H1 (cell line): ENCODE measurements at regions not wholly inside any gene's neighbourhood (a gene's known extent, or its start where the extent isn't known, plus 50 kb on each side); places are given as distances from the start of the nearest gene placed in this dataset.

Experiments
- CTCF ChIA-PET: fragments of 300-600 bp; sonication (Branson Sonifier 250); formaldehyde crosslinking; loops from one replicate; lab custom pipeline; 2021; ENCODE audit not compliant: partially characterized antibody; lab: Charles Lee
- POLR2A ChIA-PET: fragments of 300-600 bp; sonication (Branson Sonifier 250); formaldehyde crosslinking; loops from one replicate; lab custom pipeline; 2021; ENCODE audit warnings: inconsistent platforms; ENCODE audit not compliant: partially characterized antibody; lab: Charles Lee
- DNase-seq, 2 experiments: peaks; one replicate each; pipeline versions ENCODE4 v3.0.0 to v3.0.0-alpha.2; 2010 to 2022; ENCODE audit warnings: low spot score in 2 of 2, low read depth in 1 of 2, mixed read lengths in 1 of 2
- FAIRE-seq: peaks from 2 replicates; lab custom pipeline; 2011; peaks lifted over from hg19 to GRCh38; lab: Jason Lieb, UNC
- H2AFZ ChIP-seq: 2 replicates; pipeline ENCODE4 v1.8.1; 2012; ENCODE audit warnings: low read length, inconsistent platforms
- H2AK5ac ChIP-seq: 2 replicates; pipeline ENCODE4 v1.6.1; 2013; ENCODE audit warnings: low read depth, low read length
- H2BK120ac ChIP-seq: replicated peaks from 2 replicates; pipeline ENCODE3; 2013; ENCODE audit warnings: low read depth, low read length, inconsistent platforms
- H2BK12ac ChIP-seq: 2 replicates; pipeline ENCODE4 v1.6.1; 2013; ENCODE audit warnings: low read depth, low read length
- H2BK15ac ChIP-seq: 2 replicates; pipeline ENCODE4 v1.6.1; 2013; ENCODE audit warnings: low read length
- H2BK20ac ChIP-seq: 2 replicates; pipeline ENCODE4 v1.6.1; 2013; ENCODE audit warnings: low read length
- H2BK5ac ChIP-seq: 2 replicates; pipeline ENCODE4 v1.6.1; 2013; ENCODE audit warnings: low read depth, low read length
- H3K14ac ChIP-seq: 2 replicates; pipeline ENCODE4 v1.6.1; 2013; ENCODE audit warnings: inconsistent platforms; ENCODE audit not compliant: insufficient read length
- H3K18ac ChIP-seq: 2 replicates; pipeline ENCODE4 v1.6.1; 2013; ENCODE audit warnings: low read length; ENCODE audit errors: extremely low read depth
- H3K23ac ChIP-seq: 2 replicates; pipeline ENCODE4 v1.6.1; 2013; ENCODE audit warnings: inconsistent platforms; ENCODE audit not compliant: insufficient read length
- H3K23me2 ChIP-seq: 2 replicates; pipeline ENCODE4 v1.6.1; 2013; ENCODE audit warnings: low read depth, low read length
- H3K27ac ChIP-seq: 2 replicates; pipeline ENCODE4 v1.6.1; 2011; ENCODE audit warnings: low read depth, low read length, inconsistent platforms
- H3K27me3 ChIP-seq, 4 experiments: replicated peaks in 1 of 4; 1 replicate in 1 of 4; 2 replicates in 3 of 4; pipeline versions ENCODE4 v1.6.1 to v1.8.1; 2011 to 2013; ENCODE audit warnings: low read length in 3 of 4, mild to moderate bottlenecking in 3 of 4, inconsistent platforms in 2 of 4, mixed read lengths in 2 of 4, moderate library complexity in 1 of 4; ENCODE audit not compliant: control insufficient read depth in 3 of 4, insufficient read depth in 3 of 4; ENCODE audit errors: extremely low read depth in 1 of 4
- H3K36me3 ChIP-seq, 4 experiments: 2 replicates each; pipeline versions ENCODE4 v1.6.1 to v1.8.1; 2011 to 2013; ENCODE audit warnings: mild to moderate bottlenecking in 4 of 4, low read length in 3 of 4, moderate library complexity in 2 of 4, control low read depth in 1 of 4, inconsistent platforms in 1 of 4; ENCODE audit not compliant: insufficient read depth in 4 of 4, control insufficient read depth in 2 of 4
- H3K4ac ChIP-seq: replicated peaks from 2 replicates; pipeline ENCODE3; 2013; ENCODE audit warnings: low read length, low read depth, mixed read lengths, inconsistent platforms; ENCODE audit not compliant: insufficient read length
- H3K4me1 ChIP-seq, 4 experiments: replicated peaks in 1 of 4; 1 replicate in 1 of 4; 2 replicates in 3 of 4; pipeline versions ENCODE4 v1.6.1 to v1.8.1; 2011 to 2013; ENCODE audit warnings: low read length in 3 of 4, inconsistent platforms in 2 of 4, mixed read lengths in 1 of 4; ENCODE audit not compliant: insufficient read depth in 4 of 4, control insufficient read depth in 3 of 4
- H3K4me2 ChIP-seq, 2 experiments: 2 replicates each; pipeline versions ENCODE4 v1.6.1 to v1.8.1; 2011 to 2013; ENCODE audit warnings: low read depth in 2 of 2, low read length in 2 of 2, control low read depth in 1 of 2, inconsistent platforms in 1 of 2, mild to moderate bottlenecking in 1 of 2; ENCODE audit not compliant: insufficient read depth in 1 of 2
- H3K4me3 ChIP-seq, 4 experiments: fragments of 200-600, 300-600 bp in 1 of 4; sonication (generic), shearing (Covaris generic), sonication (Bioruptor Twin) in 1 of 4; 2 replicates each; pipeline versions ENCODE4 v1.5.1 to v1.8.1; 2011 to 2016; ENCODE audit warnings: low read length in 4 of 4, low read depth in 3 of 4, control low read depth in 2 of 4, inconsistent platforms in 2 of 4, mild to moderate bottlenecking in 2 of 4, mixed read lengths in 1 of 4, moderate library complexity in 1 of 4; ENCODE audit not compliant: insufficient read depth in 2 of 4; ENCODE audit errors: extremely low read depth in 1 of 4
- H3K56ac ChIP-seq: replicated peaks from 2 replicates; pipeline ENCODE3; 2013; ENCODE audit warnings: low read depth, mild to moderate bottlenecking, mixed read lengths, low read length, inconsistent platforms; ENCODE audit not compliant: insufficient read length
- H3K79me1 ChIP-seq: 2 replicates; pipeline ENCODE4 v1.6.1; 2013; ENCODE audit warnings: low read depth, low read length, control low read depth
- H3K79me2 ChIP-seq, 2 experiments: 2 replicates each; pipeline versions ENCODE4 v1.6.1 to v1.8.1; 2012 to 2013; ENCODE audit warnings: low read length in 2 of 2, mild to moderate bottlenecking in 2 of 2, inconsistent platforms in 1 of 2; ENCODE audit not compliant: insufficient read depth in 2 of 2, control insufficient read depth in 1 of 2
- H3K9ac ChIP-seq, 4 experiments: replicated peaks in 1 of 4; 1 replicate in 1 of 4; 2 replicates in 3 of 4; pipeline versions ENCODE4 v1.6.1 to v1.8.1; 2011 to 2013; ENCODE audit warnings: low read depth in 3 of 4, low read length in 3 of 4, control low read depth in 2 of 4, mild to moderate bottlenecking in 2 of 4, moderate library complexity in 2 of 4, inconsistent platforms in 1 of 4; ENCODE audit errors: extremely low read depth in 1 of 4
- H3K9me3 ChIP-seq, 2 experiments: 2 replicates each; pipeline versions ENCODE4 v1.6.1 to v1.8.1; 2012 to 2013; ENCODE audit warnings: mild to moderate bottlenecking in 2 of 2, moderate library complexity in 2 of 2, control low read depth in 1 of 2, inconsistent platforms in 1 of 2, low read depth in 1 of 2, low read length in 1 of 2, mixed read lengths in 1 of 2; ENCODE audit not compliant: insufficient read depth in 2 of 2
- H4K20me1 ChIP-seq, 2 experiments: replicated peaks in 1 of 2; 2 replicates each; pipeline versions ENCODE3 to v1.8.1; 2011 to 2013; ENCODE audit warnings: inconsistent platforms in 2 of 2, low read length in 2 of 2, mild to moderate bottlenecking in 1 of 2; ENCODE audit not compliant: insufficient read depth in 2 of 2, control insufficient read depth in 1 of 2
- H4K5ac ChIP-seq: 2 replicates; pipeline ENCODE4 v1.6.1; 2013; ENCODE audit warnings: low read length, low read depth, mixed read lengths, inconsistent platforms; ENCODE audit not compliant: insufficient read length
- H4K8ac ChIP-seq: 2 replicates; pipeline ENCODE4 v1.8.0; 2013; ENCODE audit warnings: mild to moderate bottlenecking, moderate library complexity, low read length, inconsistent platforms; ENCODE audit not compliant: insufficient read depth; ENCODE audit errors: extremely low read depth
- H4K91ac ChIP-seq: replicated peaks from 2 replicates; pipeline ENCODE3; 2013; ENCODE audit warnings: low read length, mixed read lengths, inconsistent platforms; ENCODE audit not compliant: insufficient read length
- BCL11A ChIP-seq, 2 experiments: IDR thresholded peaks; one replicate each; pipeline ENCODE4 v1.6.1; 2011; ENCODE audit warnings: low read depth in 2 of 2, low read length in 2 of 2, mild to moderate bottlenecking in 2 of 2
- BRCA1 ChIP-seq: IDR thresholded peaks from 2 replicates; pipeline ENCODE4 v1.6.1; 2012; ENCODE audit warnings: low read depth, low read length, improper control_type of control experiment
- CBX5 ChIP-seq: fragments of 300-800, 300-1000 bp; sonication (generic); IDR thresholded peaks from 2 replicates; pipeline ENCODE4 v1.7.1; 2016; ENCODE audit warnings: antibody characterized with exemption, low read length, low read depth
- CBX8 ChIP-seq: fragments of 300-800, 300-1000 bp; sonication (generic); IDR thresholded peaks from 2 replicates; pipeline ENCODE4 v1.7.1; 2016; ENCODE audit warnings: low read depth, low read length, borderline replicate concordance
- CHD2 ChIP-seq: IDR thresholded peaks from 2 replicates; pipeline ENCODE4 v1.6.1; 2012; ENCODE audit warnings: low read length, improper control_type of control experiment
- EP300 ChIP-seq, 2 experiments: IDR thresholded peaks; 1 replicate in 1 of 2; 2 replicates in 1 of 2; pipeline ENCODE4 v1.6.1; 2011 to 2012; ENCODE audit warnings: low read depth in 2 of 2, low read length in 2 of 2, mild to moderate bottlenecking in 2 of 2, borderline replicate concordance in 1 of 2, inconsistent platforms in 1 of 2, moderate library complexity in 1 of 2
- EZH2 ChIP-seq: fragments of 200-600 bp; sonication (generic); IDR thresholded peaks from 2 replicates; pipeline ENCODE4 v1.7.1; 2012; ENCODE audit warnings: low read depth, mild to moderate bottlenecking, moderate library complexity, low read length, inconsistent platforms; ENCODE audit not compliant: severe bottlenecking
- SAP30 ChIP-seq: fragments of 300-600 bp; sonication (generic); IDR thresholded peaks from 2 replicates; pipeline ENCODE4 v1.7.1; 2012; ENCODE audit warnings: low read length, moderate library complexity, mild to moderate bottlenecking, inconsistent platforms; ENCODE audit not compliant: insufficient read depth, insufficient replicate concordance
- SP1 ChIP-seq: IDR thresholded peaks from 2 replicates; pipeline ENCODE4 v1.6.1; 2011; ENCODE audit warnings: low read depth, low read length
- SUZ12 ChIP-seq: fragments of 200-600 bp; sonication (generic); IDR thresholded peaks from 2 replicates; pipeline ENCODE4 v1.6.1; 2012; ENCODE audit warnings: mild to moderate bottlenecking, inconsistent platforms, low read length, moderate library complexity, mixed read lengths
- TAF7 ChIP-seq: optimal IDR thresholded peaks from 2 replicates; pipeline ENCODE3; 2011; ENCODE audit warnings: low read depth, mild to moderate bottlenecking, inconsistent platforms, low read length, moderate library complexity, borderline replicate concordance
- TBP ChIP-seq: IDR thresholded peaks from 2 replicates; pipeline ENCODE4 v1.6.1; 2011; ENCODE audit warnings: low read depth, low read length, improper control_type of control experiment
- TEAD4 ChIP-seq: IDR thresholded peaks from 2 replicates; pipeline ENCODE4 v1.6.1; 2012; ENCODE audit warnings: low read depth, low read length, inconsistent platforms, mixed read lengths
- WGBS, 2 experiments: shearing (Covaris generic) in 1 of 2; methylation state at CpG; one replicate each; pipeline versions ENCODE4 v1.1.6 to v1.1.7; 2013 to 2015; ENCODE audit warnings: low lambda C conversion rate in 2 of 2, mixed read lengths in 2 of 2, inconsistent platforms in 1 of 2, low coverage in 1 of 2, missing lambda C conversion rate in 1 of 2; ENCODE audit not compliant: insufficient replicate concordance in 2 of 2, insufficient coverage in 1 of 2, insufficient read length in 1 of 2; ENCODE audit errors: extremely low coverage in 1 of 2, missing lambda C conversion rate in 1 of 2; 5-methylcytosine and 5-hydroxymethylcytosine counted together

GRCh38 chrX:69238114-69238886, 73.0 kb upstream of the PJA1 start:
- CTCF ChIA-PET, result interaction anchor here (1.0 to 2.1 kb wide), 3 partner anchors 8 to 44 kb away, joined by 3 to 6 read pairs (median 3); no protein-coding TSS in a partner anchor
- 87% methylated on average over 13 of the region's 18 CpGs; no CpG with 5 or more reads in 1 of the 2 experiments for WGBS, 2 experiments
- H3K4ac ChIP-seq, result no peak overlapping the region
- no peak for TF ChIP-seq TAF7
- no peak for TF ChIP-seq CBX8
- no peak for TF ChIP-seq BCL11A (IDR thresholded peaks at IDR 0.05; ENCODE audit: low read depth in 2 of 2, low read length in 2 of 2)
- TF ChIP-seq TBP, result no peak
- no peak for TF ChIP-seq CBX5
- TF ChIP-seq TEAD4, result no peak
- no peak for TF ChIP-seq BRCA1
- TF ChIP-seq SUZ12, result no peak
- no peak for TF ChIP-seq SP1
- TF ChIP-seq SAP30, result no peak
- TF ChIP-seq EP300 (IDR thresholded peaks at IDR 0.05; ENCODE audit: borderline replicate concordance in 1 of 2, low read depth in 2 of 2, low read length in 2 of 2), result no peak
- no peak for TF ChIP-seq EZH2
- no peak for TF ChIP-seq CHD2

More at GRCh38 chrX:69238114-69238886, 73.0 kb upstream of the PJA1 start:
- no peak for DNase-seq
- H3K27me3 ChIP-seq, result no peaks in the 10 kb centered on the region; a peak in 1 of 7 replicates
- H3K27ac ChIP-seq, result no peak overlapping the region
- H3K23ac ChIP-seq, result no peak overlapping the region
- no peak overlapping the region for H4K5ac ChIP-seq
- no peak overlapping the region for H4K8ac ChIP-seq
- H3K36me3 ChIP-seq, result no peaks in the 10 kb centered on the region
- H2BK15ac ChIP-seq, result no peak overlapping the region
- H2BK12ac ChIP-seq, result no peak overlapping the region
- no peak overlapping the region for H2AK5ac ChIP-seq
- H3K56ac ChIP-seq, result no peak overlapping the region
- no peak overlapping the region for H2BK120ac ChIP-seq
- H2AFZ ChIP-seq, result no peak overlapping the region
- no peaks in the 10 kb centered on the region for H3K79me1 ChIP-seq
- H2BK20ac ChIP-seq, result no peak overlapping the region
- no peaks in the 10 kb centered on the region for H3K23me2 ChIP-seq
- no peak overlapping the region for H3K9ac ChIP-seq
- POLR2A ChIA-PET, result no interaction called here
- H3K79me2 ChIP-seq, result no peaks in the 10 kb centered on the region
- H3K4me3 ChIP-seq, result no peak overlapping the region
- no peaks in the 10 kb centered on the region for H3K4me1 ChIP-seq
- H3K18ac ChIP-seq, result no peak overlapping the region
- no peak overlapping the region for H3K14ac ChIP-seq
- H3K9me3 ChIP-seq, result no peaks in the 10 kb centered on the region
- FAIRE-seq, result no peak
- no peaks in the 10 kb centered on the region for H4K20me1 ChIP-seq
- H4K91ac ChIP-seq, result no peak overlapping the region
- H3K4me2 ChIP-seq, result no peak overlapping the region
- no peak overlapping the region for H2BK5ac ChIP-seq
